CD4-positive, alpha-beta T cell (primary cell): ENCODE measurements at regions not wholly inside any gene's neighbourhood (a gene's known extent, or its start where the extent isn't known, plus 50 kb on each side); places are given as distances from the start of the nearest gene placed in this dataset.

Source experiments
- ATAC-seq: fragments of 200-7000 bp; cut with Tn5 transposase; one replicate; pipeline ENCODE4 v1.10.0; 2022; ENCODE audit warnings: mild to moderate bottlenecking; ENCODE audit not compliant: poor library complexity
- CTCF ChIA-PET: fragments of 350-600 bp; sonication (Branson Sonifier 250); formaldehyde crosslinking; loops from one replicate; lab custom pipeline; 2021; ENCODE audit warnings: antibody characterized with exemption, inconsistent platforms; lab: Charles Lee
- POLR2A ChIA-PET: fragments of 350-600 bp; sonication (Branson Sonifier 250); formaldehyde crosslinking; loops from one replicate; lab custom pipeline; 2021; ENCODE audit warnings: antibody characterized with exemption, inconsistent platforms; lab: Charles Lee
- DNase-seq, 14 experiments: peaks; one replicate each; pipeline ENCODE4 v3.0.0-alpha.2; 2013 to 2020; ENCODE audit warnings: mixed read lengths in 2 of 14
- H3K27ac ChIP-seq, 2 donors: one replicate each; pipeline versions ENCODE4 v1.5.1 to v1.7.0; 2013; ENCODE audit warnings: low read length in 2 of 2, low read depth in 1 of 2, mild to moderate bottlenecking in 1 of 2
- H3K27me3 ChIP-seq, 2 experiments: 1 replicate in 1 of 2; 2 replicates in 1 of 2; pipeline versions ENCODE4 v1.6.1 to v1.7.0; 2013; ENCODE audit warnings: low read length in 2 of 2, control low read depth in 1 of 2, mild to moderate bottlenecking in 1 of 2, moderate library complexity in 1 of 2; ENCODE audit not compliant: insufficient read depth in 2 of 2, control insufficient read depth in 1 of 2
- H3K36me3 ChIP-seq: one replicate; pipeline ENCODE4 v1.6.1; 2013; ENCODE audit warnings: low read length, control low read depth; ENCODE audit not compliant: insufficient read depth
- H3K4me1 ChIP-seq: one replicate; pipeline ENCODE4 v1.6.1; 2013; ENCODE audit warnings: low read length, control low read depth; ENCODE audit not compliant: insufficient read depth
- H3K4me3 ChIP-seq: one replicate; pipeline ENCODE4 v1.5.1; 2013; ENCODE audit warnings: mild to moderate bottlenecking, low read length, moderate library complexity
- H3K9me3 ChIP-seq, 2 experiments: 1 replicate in 1 of 2; 2 replicates in 1 of 2; pipeline versions ENCODE4 v1.6.1 to v1.7.0; 2013; ENCODE audit warnings: low read length in 2 of 2, mild to moderate bottlenecking in 2 of 2, control low read depth in 1 of 2, moderate library complexity in 1 of 2; ENCODE audit not compliant: control insufficient read depth in 1 of 2, insufficient read depth in 1 of 2
- H3K27ac Mint-ChIP-seq: one replicate; pipeline ENCODE4 v1.8.0; 2020; ENCODE audit warnings: mixed read lengths
- H3K27me3 Mint-ChIP-seq: one replicate; pipeline ENCODE4 v1.8.0; 2021; ENCODE audit warnings: mixed read lengths
- H3K36me3 Mint-ChIP-seq: one replicate; pipeline ENCODE4 v1.8.0; 2021; ENCODE audit warnings: low read depth, mixed read lengths
- H3K4me1 Mint-ChIP-seq: one replicate; pipeline ENCODE4 v1.8.0; 2021; ENCODE audit warnings: low read depth, mixed read lengths
- H3K4me3 Mint-ChIP-seq: one replicate; pipeline ENCODE4 v1.8.0; 2020; ENCODE audit warnings: mild to moderate bottlenecking, mixed read lengths
- H3K9me3 Mint-ChIP-seq: one replicate; pipeline ENCODE4 v1.8.0; 2020; ENCODE audit warnings: mixed read lengths
- intact Hi-C, 2 experiments: fragments of 100-400 bp; cut with DNase I in 1 of 2; cut with micrococcal nuclease in 1 of 2; formaldehyde crosslinking; loops; one replicate each; pipeline versions ENCODE4 v1.15.1 to v1.9.0; 2023 to 2025; cut with DNase I, micrococcal nuclease
- TF ChIP-seq, protein P1 (sequence below): fragments of 200-600 bp; IDR thresholded peaks from one replicate; pipeline ENCODE4 v1.8.0; 2022; ENCODE audit warnings: antibody characterized with exemption, mild to moderate bottlenecking

DNA sequence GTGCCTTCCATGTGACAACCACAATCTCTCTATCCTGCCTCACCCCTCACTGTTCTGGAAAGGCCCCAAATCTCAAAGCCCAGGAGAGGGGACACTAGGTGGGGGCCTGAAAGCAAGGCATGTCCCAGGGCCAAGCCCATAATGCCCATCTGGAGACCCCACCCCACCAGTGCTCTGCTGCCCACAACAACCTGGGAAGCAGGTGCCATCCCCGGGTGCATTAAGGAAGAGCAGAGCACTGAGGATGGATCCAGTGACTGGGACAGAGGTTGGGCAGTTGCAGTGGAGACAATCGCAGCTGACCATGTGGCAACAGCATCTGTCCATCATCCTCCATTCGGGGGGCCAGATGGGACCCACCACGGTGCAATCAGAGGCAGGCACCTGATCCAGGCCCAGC is 106.2 kb upstream of the PRR20G start:
- H3K36me3 Mint-ChIP-seq = no peaks in the 10 kb centered on the region
- H3K4me3 Mint-ChIP-seq = no peak overlapping the region
- Histone ChIP-seq H3K27me3 (peaks cover 0 to 5% of the 10 kb centered on the region in 2 experiments), H3K36me3 (no peaks in the 10 kb centered on the region), H3K27ac (no peak overlapping the region), H3K9me3 (peaks cover 0 to 7% of the 10 kb centered on the region in 2 experiments), H3K4me3 (no peak overlapping the region), H3K4me1 (no peaks in the 10 kb centered on the region)
- no peaks in the 10 kb centered on the region for H3K4me1 Mint-ChIP-seq
- DNase-seq (no peak), ATAC-seq (no peak)
- TF ChIP-seq, protein P1, sequence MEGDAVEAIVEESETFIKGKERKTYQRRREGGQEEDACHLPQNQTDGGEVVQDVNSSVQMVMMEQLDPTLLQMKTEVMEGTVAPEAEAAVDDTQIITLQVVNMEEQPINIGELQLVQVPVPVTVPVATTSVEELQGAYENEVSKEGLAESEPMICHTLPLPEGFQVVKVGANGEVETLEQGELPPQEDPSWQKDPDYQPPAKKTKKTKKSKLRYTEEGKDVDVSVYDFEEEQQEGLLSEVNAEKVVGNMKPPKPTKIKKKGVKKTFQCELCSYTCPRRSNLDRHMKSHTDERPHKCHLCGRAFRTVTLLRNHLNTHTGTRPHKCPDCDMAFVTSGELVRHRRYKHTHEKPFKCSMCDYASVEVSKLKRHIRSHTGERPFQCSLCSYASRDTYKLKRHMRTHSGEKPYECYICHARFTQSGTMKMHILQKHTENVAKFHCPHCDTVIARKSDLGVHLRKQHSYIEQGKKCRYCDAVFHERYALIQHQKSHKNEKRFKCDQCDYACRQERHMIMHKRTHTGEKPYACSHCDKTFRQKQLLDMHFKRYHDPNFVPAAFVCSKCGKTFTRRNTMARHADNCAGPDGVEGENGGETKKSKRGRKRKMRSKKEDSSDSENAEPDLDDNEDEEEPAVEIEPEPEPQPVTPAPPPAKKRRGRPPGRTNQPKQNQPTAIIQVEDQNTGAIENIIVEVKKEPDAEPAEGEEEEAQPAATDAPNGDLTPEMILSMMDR = no peak
- ChIA-PET POLR2A (no interaction called here), CTCF (no interaction called here)
- no peak overlapping the region for H3K27ac Mint-ChIP-seq
- intact Hi-C loops = no loop called here
- no peaks in the 10 kb centered on the region for H3K9me3 Mint-ChIP-seq
- H3K27me3 Mint-ChIP-seq = peaks cover 28% of the 10 kb centered on the region

DNA sequence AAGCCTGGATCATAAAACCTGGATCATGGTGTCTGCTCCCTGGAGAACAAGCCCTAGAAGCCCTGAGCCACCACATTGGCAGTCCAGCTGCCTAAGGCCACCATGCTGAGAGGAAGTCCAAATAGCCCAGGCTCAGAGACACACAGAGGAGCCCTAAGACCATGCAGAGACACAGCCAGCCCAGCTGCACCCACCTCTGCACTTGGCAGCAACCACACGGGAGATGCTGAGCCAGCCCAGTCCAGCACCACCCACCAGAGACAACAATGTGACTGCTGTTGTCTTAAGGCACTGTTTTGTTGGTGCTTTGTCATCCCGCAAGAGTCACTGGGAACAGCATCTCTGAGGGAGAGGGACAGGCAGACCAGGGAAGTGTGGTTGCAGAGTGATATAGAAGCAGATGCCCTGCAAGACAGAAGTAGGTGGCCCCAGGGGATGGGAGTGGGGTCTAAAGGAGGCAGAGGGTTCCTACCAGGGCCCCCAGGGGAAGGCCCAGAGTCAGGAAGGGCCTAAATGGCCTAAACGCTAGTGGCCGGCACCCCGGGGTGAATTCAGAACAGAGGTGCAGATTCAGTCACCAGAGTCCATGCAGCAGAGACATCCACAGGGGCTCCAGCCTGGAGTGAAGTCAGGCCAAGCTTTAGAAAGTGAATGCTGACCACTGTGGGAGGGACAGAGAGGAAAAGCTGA is 105.4 kb upstream of the PRR20G start:
- H3K4me1 Mint-ChIP-seq = no peaks in the 10 kb centered on the region
- peaks cover 0 to 8% of the 10 kb centered on the region in 2 experiments for H3K27me3 ChIP-seq
- H3K27ac ChIP-seq = no peak overlapping the region
- H3K27ac Mint-ChIP-seq = no peak overlapping the region
- H3K4me3 Mint-ChIP-seq = no peak overlapping the region
- peaks cover 23% of the 10 kb centered on the region for H3K27me3 Mint-ChIP-seq
- no peaks in the 10 kb centered on the region for H3K36me3 Mint-ChIP-seq
- intact Hi-C loops = no loop called here
- H3K9me3 Mint-ChIP-seq = no peaks in the 10 kb centered on the region
- DNase-seq = no peak
- peaks cover 0 to 7% of the 10 kb centered on the region in 2 experiments for H3K9me3 ChIP-seq
- no peaks in the 10 kb centered on the region for H3K4me1 ChIP-seq
- no peaks in the 10 kb centered on the region for H3K36me3 ChIP-seq
- ATAC-seq = no peak
- H3K4me3 ChIP-seq = no peak overlapping the region
- CTCF ChIA-PET = no interaction called here
- TF ChIP-seq, protein P1 = no peak
- POLR2A ChIA-PET = no interaction called here

DNA sequence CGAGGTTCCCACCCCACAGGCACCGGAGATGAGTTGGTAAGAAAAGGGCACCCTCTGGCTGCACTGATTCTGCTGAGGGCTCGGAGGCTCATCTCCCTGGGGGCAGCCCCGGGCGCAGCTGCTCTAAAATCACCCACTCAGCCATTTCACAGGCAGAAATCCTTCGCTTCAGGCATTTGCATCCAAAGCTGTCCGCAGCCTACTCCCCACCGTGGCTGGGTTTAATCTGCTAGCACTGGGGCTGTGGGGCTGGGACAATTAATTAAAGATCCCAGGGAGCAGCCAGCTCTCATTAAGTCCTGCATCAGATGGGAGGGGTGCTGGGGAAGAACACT is 104.3 kb upstream of the PRR20G start:
- Mint-ChIP-seq H3K4me3 (no peak overlapping the region), H3K36me3 (no peaks in the 10 kb centered on the region), H3K27me3 (peaks cover 23% of the 10 kb centered on the region), H3K27ac (no peak overlapping the region), H3K9me3 (no peaks in the 10 kb centered on the region), H3K4me1 (no peaks in the 10 kb centered on the region)
- no peak for ATAC-seq
- Histone ChIP-seq H3K36me3 (no peaks in the 10 kb centered on the region), H3K4me3 (no peak overlapping the region), H3K27me3 (peaks cover 0 to 10% of the 10 kb centered on the region in 2 experiments), H3K27ac (no peak overlapping the region), H3K4me1 (no peaks in the 10 kb centered on the region), H3K9me3 (peaks cover 0 to 7% of the 10 kb centered on the region in 2 experiments)
- CTCF ChIA-PET = no interaction called here
- POLR2A ChIA-PET = no interaction called here
- TF ChIP-seq, protein P1 = no peak
- DNase-seq = no peak
- intact Hi-C loops = no loop called here
